Stimulated activated CD4-positive, alpha-beta T cell treated with anti-CD3 and anti-CD28 coated beads, Interleukin-12 subunit alpha, Interleukin-12 subunit beta, amount 100 ng/mL, for 4 hours (primary cell): ENCODE measurements at regions not wholly inside any gene's neighbourhood (a gene's known extent, or its start where the extent isn't known, plus 50 kb on each side); places are given as distances from the start of the nearest gene placed in this dataset.

Experiments
- DNase-seq: peaks from one replicate; pipeline ENCODE4 v3.0.0-alpha.2; 2020

GRCh38 chr5:107129051-107129450, 541.7 kb downstream of the EFNA5 start:
- DNase-seq: no peak

- no peak for DNase-seq
These were observed 542.9 kb downstream of the EFNA5 start for GRCh38 chr5:107127878-107128277.

- DNase-seq: no peak
These were observed 544.4 kb downstream of the EFNA5 start for GRCh38 chr5:107126341-107126740.

GRCh38 chr5:107124376-107124775, 546.4 kb downstream of the EFNA5 start:
- DNase-seq: no peak

GRCh38 chr5:107123014-107123413, 547.7 kb downstream of the EFNA5 start:
- no peak for DNase-seq

GRCh38 chr5:107121793-107122519, 548.8 kb downstream of the EFNA5 start:
- no peak for DNase-seq

GRCh38 chr5:107119656-107120055, 551.1 kb downstream of the EFNA5 start:
- no peak for DNase-seq

- DNase-seq: no peak
These were observed 552.3 kb downstream of the EFNA5 start for GRCh38 chr5:107118184-107119019.

GRCh38 chr5:107112216-107112615, 558.5 kb downstream of the EFNA5 start:
- no peak for DNase-seq

GRCh38 chr5:107104040-107104995, 566.4 kb downstream of the EFNA5 start:
- DNase-seq: no peak

- DNase-seq: no peak
These were observed 567.2 kb downstream of the EFNA5 start for GRCh38 chr5:107103522-107103921.

GRCh38 chr5:107100121-107100520, 570.6 kb downstream of the EFNA5 start:
- DNase-seq: no peak

- no peak for DNase-seq
These were observed 571.2 kb downstream of the EFNA5 start for GRCh38 chr5:107099506-107099905.

- no peak for DNase-seq
These were observed 578.0 kb downstream of the EFNA5 start for GRCh38 chr5:107092695-107093094.

GRCh38 chr5:107090506-107090905, 580.2 kb downstream of the EFNA5 start:
- no peak for DNase-seq

GRCh38 chr5:107088907-107089306, 581.8 kb downstream of the EFNA5 start:
- no peak for DNase-seq

- no peak for DNase-seq
These were observed 585.2 kb downstream of the EFNA5 start for GRCh38 chr5:107085572-107085971.

- no peak for DNase-seq
These were observed 595.7 kb downstream of the EFNA5 start for GRCh38 chr5:107074996-107075395.

GRCh38 chr5:107072967-107073366, 597.8 kb downstream of the EFNA5 start:
- no peak for DNase-seq

GRCh38 chr5:107072440-107072839, 598.3 kb downstream of the EFNA5 start:
- no peak for DNase-seq

- no peak for DNase-seq
These were observed 602.0 kb downstream of the EFNA5 start for GRCh38 chr5:107068782-107069181.

- DNase-seq: no peak
These were observed 603.3 kb downstream of the EFNA5 start for GRCh38 chr5:107067395-107067794.

GRCh38 chr5:107063511-107063910, 607.2 kb downstream of the EFNA5 start:
- no peak for DNase-seq
